Peyer's patch (tissue), 4 donors: ENCODE measurements at regions not wholly inside any gene's neighbourhood (a gene's known extent, or its start where the extent isn't known, plus 50 kb on each side); places are given as distances from the start of the nearest gene placed in this dataset.
"Not testable (repeated sequence)": the region's sequence is repeated elsewhere in the genome, so short reads cannot be mapped to it uniquely, and the experiment has no call there.

ENCODE experiments used
- DNase-seq, 3 donors: peaks; one replicate each; pipeline ENCODE4 v3.0.0-alpha.2; 2017 to 2019
- H3K27ac ChIP-seq, 4 donors: fragments of 200-600 bp; sonication (generic); one replicate each; pipeline ENCODE4 v1.5.1; 2016 to 2019
- H3K27me3 ChIP-seq, 2 donors: fragments of 200-600 bp; sonication (generic); one replicate each; pipeline ENCODE4 v1.5.1; 2019
- H3K36me3 ChIP-seq, 3 donors: fragments of 200-600 bp; sonication (generic); one replicate each; pipeline ENCODE4 v1.5.1; 2016 to 2019
- H3K4me1 ChIP-seq, 4 donors: fragments of 200-600 bp; sonication (generic); one replicate each; pipeline ENCODE4 v1.5.1; 2016 to 2019
- H3K4me3 ChIP-seq, 4 donors: fragments of 200-600 bp; sonication (generic); 1 replicate in 3 of 4; 2 replicates in 1 of 4; pipeline ENCODE4 v1.5.1; 2016 to 2019; ENCODE audit warnings: mild to moderate bottlenecking in 1 of 4
- H3K9me3 ChIP-seq, 4 donors: fragments of 200-600 bp; sonication (generic); one replicate each; pipeline ENCODE4 v1.5.1; 2016 to 2019; ENCODE audit warnings: mild to moderate bottlenecking in 1 of 4
- POLR2A ChIP-seq, 2 donors: fragments of 450-650 bp; IDR thresholded peaks; one replicate each; pipeline ENCODE4 v1.5.1; 2017; ENCODE audit warnings: antibody characterized with exemption in 2 of 2, mild to moderate bottlenecking in 2 of 2, moderate library complexity in 2 of 2
- TF ChIP-seq, protein P1 (sequence below), 6 experiments: fragments of 450-650 bp in 4 of 6; fragments of 200-600 bp in 2 of 6; sonication (generic) in 1 of 6; IDR thresholded peaks; one replicate each; pipeline ENCODE4 v1.5.1; 2017 to 2019; ENCODE audit warnings: antibody characterized with exemption in 6 of 6, mild to moderate bottlenecking in 3 of 6, moderate library complexity in 1 of 6

DNA sequence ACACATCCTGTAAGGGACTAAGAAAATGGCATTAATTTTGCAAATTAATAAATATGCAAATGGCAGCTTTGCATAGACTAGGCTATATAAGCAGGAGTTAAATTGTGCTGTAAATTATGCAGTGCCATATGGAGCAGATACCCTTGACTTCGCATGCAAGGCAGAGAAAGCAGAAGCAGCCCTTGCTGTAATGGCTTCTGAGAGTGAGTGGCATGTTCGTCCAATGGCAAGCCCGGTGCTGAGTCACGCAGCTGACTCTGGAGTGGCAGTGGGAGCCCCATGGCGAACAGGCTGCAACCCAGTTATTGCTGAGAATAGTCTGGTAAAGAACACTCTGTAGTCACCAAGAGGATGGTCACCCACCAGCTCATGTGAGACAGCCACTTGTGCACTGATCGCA lies 1186.5 kb downstream of the TYW1 start:
- DNase-seq = no peak
- Histone ChIP-seq H3K4me3 (no peak overlapping the region), H3K27ac (no peak overlapping the region), H3K27me3 (no peaks in the 10 kb centered on the region), H3K36me3 (no peaks in the 10 kb centered on the region), H3K9me3 (no peaks in the 10 kb centered on the region), H3K4me1 (no peaks in the 10 kb centered on the region)
- TF ChIP-seq, protein P1, sequence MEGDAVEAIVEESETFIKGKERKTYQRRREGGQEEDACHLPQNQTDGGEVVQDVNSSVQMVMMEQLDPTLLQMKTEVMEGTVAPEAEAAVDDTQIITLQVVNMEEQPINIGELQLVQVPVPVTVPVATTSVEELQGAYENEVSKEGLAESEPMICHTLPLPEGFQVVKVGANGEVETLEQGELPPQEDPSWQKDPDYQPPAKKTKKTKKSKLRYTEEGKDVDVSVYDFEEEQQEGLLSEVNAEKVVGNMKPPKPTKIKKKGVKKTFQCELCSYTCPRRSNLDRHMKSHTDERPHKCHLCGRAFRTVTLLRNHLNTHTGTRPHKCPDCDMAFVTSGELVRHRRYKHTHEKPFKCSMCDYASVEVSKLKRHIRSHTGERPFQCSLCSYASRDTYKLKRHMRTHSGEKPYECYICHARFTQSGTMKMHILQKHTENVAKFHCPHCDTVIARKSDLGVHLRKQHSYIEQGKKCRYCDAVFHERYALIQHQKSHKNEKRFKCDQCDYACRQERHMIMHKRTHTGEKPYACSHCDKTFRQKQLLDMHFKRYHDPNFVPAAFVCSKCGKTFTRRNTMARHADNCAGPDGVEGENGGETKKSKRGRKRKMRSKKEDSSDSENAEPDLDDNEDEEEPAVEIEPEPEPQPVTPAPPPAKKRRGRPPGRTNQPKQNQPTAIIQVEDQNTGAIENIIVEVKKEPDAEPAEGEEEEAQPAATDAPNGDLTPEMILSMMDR (IDR thresholded peaks at IDR 0.05) = no peak
- TF ChIP-seq POLR2A (IDR thresholded peaks at IDR 0.05) = no peak

DNA sequence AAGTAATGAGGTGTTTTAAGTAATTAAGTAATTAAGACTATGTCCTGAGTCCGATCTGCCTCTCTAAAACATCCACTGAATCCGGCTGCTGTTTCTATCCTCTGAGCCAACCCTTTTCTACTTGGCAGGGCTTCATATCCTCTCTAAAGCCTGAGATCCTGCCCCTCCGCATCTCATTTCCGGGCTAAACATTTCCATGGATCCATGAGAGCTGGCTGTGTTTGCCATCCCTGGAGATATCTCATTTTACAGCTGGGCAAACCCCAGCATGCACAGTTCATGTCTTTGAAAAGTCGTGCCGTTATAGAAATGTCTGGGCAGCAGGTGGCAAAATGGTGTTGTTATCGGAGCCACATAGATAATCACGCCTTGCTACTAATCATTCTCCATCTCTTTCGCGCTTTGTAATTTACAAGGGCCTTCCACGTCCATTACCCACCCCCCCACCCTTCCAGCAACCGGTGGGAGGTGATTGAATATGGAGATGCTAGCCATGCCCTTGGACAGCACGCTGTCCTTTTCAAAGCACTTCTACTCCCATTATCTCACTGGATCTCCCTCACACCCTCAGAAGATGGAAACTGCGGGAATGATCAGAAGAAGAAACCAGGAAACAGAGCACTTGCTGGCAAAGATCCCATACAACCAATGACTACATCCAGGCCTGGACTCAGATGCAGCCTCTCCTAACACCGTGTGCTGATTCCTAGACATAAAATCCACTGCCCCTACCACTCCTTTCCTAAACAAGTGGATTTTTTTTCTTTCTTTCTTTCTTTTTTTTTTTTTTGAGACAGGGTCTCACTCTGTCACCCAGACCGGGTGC lies 1189.2 kb downstream of the TYW1 start:
- DNase-seq = no peak
- TF ChIP-seq, protein P1 (IDR thresholded peaks at IDR 0.05) = no peak
- no peak for TF ChIP-seq POLR2A (IDR thresholded peaks at IDR 0.05)
- no peaks in the 10 kb centered on the region for H3K4me1 ChIP-seq
- no peak overlapping the region for H3K4me3 ChIP-seq
- H3K27me3 ChIP-seq = no peaks in the 10 kb centered on the region
- H3K36me3 ChIP-seq = no peaks in the 10 kb centered on the region
- H3K9me3 ChIP-seq = no peaks in the 10 kb centered on the region
- no peak overlapping the region for H3K27ac ChIP-seq

DNA sequence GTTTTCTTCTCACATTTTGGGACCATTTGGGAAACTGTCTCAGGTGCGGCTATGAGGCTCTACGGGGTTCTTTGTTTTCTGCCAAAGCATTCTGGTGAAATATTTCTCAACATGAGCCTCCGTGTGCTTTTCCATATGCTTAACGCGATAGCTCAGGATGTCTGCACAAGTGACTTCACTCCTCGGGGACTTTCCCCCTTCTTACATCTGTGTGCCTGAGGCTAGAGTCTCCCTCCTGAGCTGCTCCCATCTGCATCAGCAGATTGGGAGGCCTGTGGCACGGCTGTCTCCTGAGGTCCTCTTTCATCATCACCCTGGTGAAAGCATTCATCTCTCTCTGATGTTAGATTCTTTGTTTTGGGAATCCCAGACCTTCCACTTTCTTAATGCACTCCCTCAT lies 1190.9 kb downstream of the TYW1 start:
- H3K27ac ChIP-seq = no peak overlapping the region
- TF ChIP-seq, protein P1 (IDR thresholded peaks at IDR 0.05) = no peak
- TF ChIP-seq POLR2A (IDR thresholded peaks at IDR 0.05) = no peak
- H3K9me3 ChIP-seq = no peaks in the 10 kb centered on the region
- no peaks in the 10 kb centered on the region for H3K36me3 ChIP-seq
- no peaks in the 10 kb centered on the region for H3K27me3 ChIP-seq
- no peaks in the 10 kb centered on the region for H3K4me1 ChIP-seq
- H3K4me3 ChIP-seq = no peak overlapping the region
- no peak for DNase-seq

DNA sequence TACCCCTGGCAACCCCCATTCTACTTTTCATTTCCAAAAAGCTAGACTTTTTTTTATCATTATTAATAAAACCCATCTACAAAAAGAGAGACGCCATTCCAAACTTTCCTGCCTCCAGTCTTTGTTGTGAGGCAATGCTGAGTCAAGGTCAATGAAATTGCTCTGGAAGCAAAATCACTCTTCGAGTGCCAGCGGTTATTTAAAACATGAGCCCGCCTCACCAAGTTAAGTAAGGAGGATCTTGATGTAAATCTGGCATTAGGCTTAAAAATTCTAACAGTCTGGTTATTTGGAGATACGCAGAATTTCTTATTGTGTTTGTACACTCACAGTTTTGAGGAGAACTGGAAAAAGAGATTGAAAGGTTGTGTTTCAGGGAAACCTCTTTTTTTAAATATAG lies 1196.3 kb downstream of the TYW1 start:
- Histone ChIP-seq H3K36me3 (no peaks in the 10 kb centered on the region), H3K4me3 (no peak overlapping the region), H3K27me3 (no peaks in the 10 kb centered on the region), H3K9me3 (no peaks in the 10 kb centered on the region), H3K27ac (no peak overlapping the region), H3K4me1 (no peaks in the 10 kb centered on the region)
- DNase-seq = no peak
- TF ChIP-seq, protein P1 (IDR thresholded peaks at IDR 0.05) = no peak
- no peak for TF ChIP-seq POLR2A (IDR thresholded peaks at IDR 0.05)

DNA sequence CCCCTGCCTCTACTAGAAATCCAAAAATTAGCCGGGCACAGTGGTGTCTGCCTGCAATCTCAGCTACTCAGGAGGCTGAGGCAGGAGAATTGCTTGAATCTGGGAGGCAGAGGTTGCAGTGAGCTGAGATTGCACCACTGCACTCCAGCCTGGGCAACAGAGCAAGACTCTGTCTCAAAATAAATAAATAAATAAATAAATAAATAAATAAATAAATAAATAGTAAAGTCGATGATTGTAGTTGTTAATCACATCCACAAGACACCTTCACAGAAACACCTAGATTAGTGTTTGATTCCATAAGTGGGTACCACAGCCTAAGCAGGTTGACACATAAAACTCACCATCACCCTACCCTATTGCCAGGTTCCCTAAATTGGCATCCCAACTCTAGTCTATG lies 1199.0 kb downstream of the TYW1 start:
- H3K27me3 ChIP-seq, H3K27ac ChIP-seq, DNase-seq, H3K4me3 ChIP-seq, H3K4me1 ChIP-seq, H3K36me3 ChIP-seq, H3K9me3 ChIP-seq: not testable (repeated sequence)

DNA sequence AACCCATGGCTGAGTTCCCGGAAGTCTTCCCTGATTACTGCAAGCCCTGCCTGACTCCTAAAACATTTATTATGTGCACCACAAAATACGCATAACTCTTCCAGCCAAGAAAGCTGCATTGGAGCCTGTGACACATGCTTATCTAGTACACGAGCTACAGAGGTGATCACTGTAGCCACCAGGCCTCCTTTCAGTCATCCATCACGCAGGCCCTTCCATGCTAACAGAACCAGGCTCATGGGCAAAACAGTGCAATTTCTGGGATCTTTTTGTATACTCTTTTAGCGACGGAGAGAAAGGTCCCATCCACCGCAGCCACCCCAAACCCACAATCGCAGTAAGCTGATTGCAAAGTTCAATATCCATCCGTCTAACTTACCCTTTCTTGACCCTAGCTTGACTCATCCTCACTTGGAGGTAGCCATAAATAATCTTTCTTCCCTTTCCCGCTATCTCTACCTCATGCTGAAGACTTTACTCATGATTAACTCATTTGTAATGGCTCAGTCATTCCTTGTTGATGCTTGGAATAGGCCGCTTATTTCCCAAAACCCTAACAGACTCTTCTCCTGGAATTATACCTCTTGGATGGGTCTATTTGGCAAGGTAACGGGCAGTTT lies 1203.5 kb downstream of the TYW1 start:
- Histone ChIP-seq H3K4me3 (no peak overlapping the region), H3K9me3 (no peaks in the 10 kb centered on the region), H3K36me3 (no peaks in the 10 kb centered on the region), H3K4me1 (no peaks in the 10 kb centered on the region), H3K27me3 (no peaks in the 10 kb centered on the region), H3K27ac (no peak overlapping the region)
- TF ChIP-seq POLR2A (IDR thresholded peaks at IDR 0.05) = no peak
- TF ChIP-seq, protein P1 (IDR thresholded peaks at IDR 0.05) = no peak
- DNase-seq = no peak
